HG03442 (cell line): ENCODE measurements at regions not wholly inside any gene's neighbourhood (a gene's known extent, or its start where the extent isn't known, plus 50 kb on each side); places are given as distances from the start of the nearest gene placed in this dataset.
"Not testable (repeated sequence)": the region's sequence is repeated elsewhere in the genome, so short reads cannot be mapped to it uniquely, and the experiment has no call there.

ENCODE experiments used
- ATAC-seq: cut with Tn5 transposase; IDR thresholded peaks from one replicate; pipeline ENCODE4 v1.9.1; 2021; ENCODE audit warnings: mild to moderate bottlenecking, moderate library complexity; ENCODE audit not compliant: unreplicated experiment

- ATAC-seq = no peak
Observed at GRCh38 chr14:56351861-56352260, 227.7 kb upstream of the TMEM260 start.

GRCh38 chr14:56352999-56353398, 226.6 kb upstream of the TMEM260 start:
- no peak for ATAC-seq

GRCh38 chr14:56357428-56357827, 222.2 kb upstream of the TMEM260 start:
- no peak for ATAC-seq

- no peak for ATAC-seq
Observed at GRCh38 chr14:56358275-56358674, 221.3 kb upstream of the TMEM260 start.

- peak; percentile 63 for ATAC-seq
Observed at GRCh38 chr14:56358851-56359614, 220.6 kb upstream of the TMEM260 start.

GRCh38 chr14:56365663-56366062, 213.9 kb upstream of the TMEM260 start:
- ATAC-seq = not testable (repeated sequence)

GRCh38 chr14:56367416-56367815, 212.2 kb upstream of the TMEM260 start:
- no peak for ATAC-seq

- ATAC-seq = no peak
Observed at GRCh38 chr14:56371737-56372136, 207.9 kb upstream of the TMEM260 start.

GRCh38 chr14:56374421-56374820, 205.2 kb upstream of the TMEM260 start:
- no peak for ATAC-seq

- ATAC-seq = no peak
Observed at GRCh38 chr14:56378046-56378445, 201.6 kb upstream of the TMEM260 start.

GRCh38 chr14:56378475-56378877, 201.1 kb upstream of the TMEM260 start:
- no peak for ATAC-seq

GRCh38 chr14:56379956-56380355, 199.6 kb upstream of the TMEM260 start:
- no peak for ATAC-seq

- ATAC-seq = no peak
Observed at GRCh38 chr14:56386024-56386423, 193.6 kb upstream of the TMEM260 start.

GRCh38 chr14:56390859-56391258, 188.7 kb upstream of the TMEM260 start:
- no peak for ATAC-seq

GRCh38 chr14:56394826-56395530, 184.6 kb upstream of the TMEM260 start:
- ATAC-seq = no peak

GRCh38 chr14:56400109-56400825, 179.3 kb upstream of the TMEM260 start:
- no peak for ATAC-seq

GRCh38 chr14:56412468-56413434, 166.8 kb upstream of the TMEM260 start:
- ATAC-seq = no peak

- no peak for ATAC-seq
Observed at GRCh38 chr14:56413721-56414120, 165.9 kb upstream of the TMEM260 start.

GRCh38 chr14:56414236-56414635, 165.4 kb upstream of the TMEM260 start:
- ATAC-seq = no peak

- ATAC-seq = no peak
Observed at GRCh38 chr14:56416213-56416612, 163.4 kb upstream of the TMEM260 start.

- ATAC-seq = no peak
Observed at GRCh38 chr14:56417173-56417572, 162.4 kb upstream of the TMEM260 start.
